A673 (cell line): ENCODE measurements at regions not wholly inside any gene's neighbourhood (a gene's known extent, or its start where the extent isn't known, plus 50 kb on each side); places are given as distances from the start of the nearest gene placed in this dataset.

Experiments used
- BruUV-seq: library from RNA; stranded (reverse); fragments of 400-500 nt; replicated peaks from 2 replicates; lab custom pipeline; 2021; lab: Mats Ljungman, UMichigan
- CTCF ChIA-PET: fragments of 300-600 bp; sonication (Branson Sonifier 250); formaldehyde crosslinking; loops from one replicate; lab custom pipeline; 2022; ENCODE audit warnings: antibody characterized with exemption; lab: Charles Lee
- POLR2A ChIA-PET: fragments of 300-600 bp; sonication (Branson Sonifier 250); formaldehyde crosslinking; loops from one replicate; lab custom pipeline; 2022; ENCODE audit warnings: antibody characterized with exemption; ENCODE audit not compliant: low non-redundant PET; lab: Charles Lee
- DNase-seq: peaks from one replicate; pipeline ENCODE4 v3.0.0-alpha.2; 2015; ENCODE audit warnings: low spot score
- H3K27ac ChIP-seq: fragments of 200-600 bp; sonication (generic); 2 replicates; pipeline ENCODE4 v1.5.1; 2016; ENCODE audit warnings: mixed run types, low read depth, mild to moderate bottlenecking, mixed read lengths, antibody characterized with exemption, low read length; ENCODE audit not compliant: poor library complexity, severe bottlenecking
- H3K27me3 ChIP-seq: fragments of 200-600 bp; sonication (generic); replicated peaks from 2 replicates; pipeline ENCODE4 v1.6.1; 2017; ENCODE audit warnings: mixed run types, low read depth, mild to moderate bottlenecking, mixed read lengths, antibody characterized with exemption, low read length; ENCODE audit not compliant: insufficient read depth, poor library complexity
- H3K36me3 ChIP-seq: fragments of 200-600 bp; sonication (generic); 2 replicates; pipeline ENCODE4 v1.6.1; 2016; ENCODE audit warnings: mixed run types, mild to moderate bottlenecking, mixed read lengths, antibody characterized with exemption, low read length; ENCODE audit not compliant: insufficient read depth, poor library complexity, severe bottlenecking
- H3K4me1 ChIP-seq: fragments of 200-600 bp; sonication (generic); 2 replicates; pipeline ENCODE4 v1.6.1; 2017; ENCODE audit warnings: mixed run types, mild to moderate bottlenecking, mixed read lengths, antibody characterized with exemption, low read length; ENCODE audit not compliant: insufficient read depth, poor library complexity, severe bottlenecking
- H3K4me3 ChIP-seq: fragments of 200-600 bp; sonication (generic); 2 replicates; pipeline ENCODE4 v1.5.1; 2016; ENCODE audit warnings: low read depth, mixed run types, mild to moderate bottlenecking, mixed read lengths, low read length; ENCODE audit not compliant: poor library complexity, severe bottlenecking
- H3K9me3 ChIP-seq: fragments of 200-600 bp; sonication (generic); 2 replicates; pipeline ENCODE4 v1.6.1; 2016; ENCODE audit warnings: mixed run types, low read depth, mild to moderate bottlenecking, mixed read lengths, antibody characterized with exemption, low read length; ENCODE audit not compliant: poor library complexity, severe bottlenecking
- EZH2 ChIP-seq: fragments of 200-600 bp; sonication (generic); IDR thresholded peaks from 2 replicates; pipeline ENCODE4 v1.6.1; 2017; ENCODE audit warnings: borderline replicate concordance, low read depth, mild to moderate bottlenecking, mixed read lengths, antibody characterized with exemption, low read length; ENCODE audit not compliant: poor library complexity, severe bottlenecking
- intact Hi-C: fragments of 100-400 bp; cut with micrococcal nuclease; formaldehyde crosslinking; loops from one replicate; pipeline ENCODE4 v1.10.0; 2022; ENCODE audit not compliant: unreplicated experiment
- TF ChIP-seq, protein P1 (sequence below): fragments of 300-800, 200-600 bp; sonication (generic); conservative IDR thresholded peaks from 2 replicates; pipeline ENCODE4 v1.5.1; 2017; ENCODE audit warnings: low read depth, mild to moderate bottlenecking, antibody characterized with exemption, low read length, moderate library complexity, mixed read lengths

DNA sequence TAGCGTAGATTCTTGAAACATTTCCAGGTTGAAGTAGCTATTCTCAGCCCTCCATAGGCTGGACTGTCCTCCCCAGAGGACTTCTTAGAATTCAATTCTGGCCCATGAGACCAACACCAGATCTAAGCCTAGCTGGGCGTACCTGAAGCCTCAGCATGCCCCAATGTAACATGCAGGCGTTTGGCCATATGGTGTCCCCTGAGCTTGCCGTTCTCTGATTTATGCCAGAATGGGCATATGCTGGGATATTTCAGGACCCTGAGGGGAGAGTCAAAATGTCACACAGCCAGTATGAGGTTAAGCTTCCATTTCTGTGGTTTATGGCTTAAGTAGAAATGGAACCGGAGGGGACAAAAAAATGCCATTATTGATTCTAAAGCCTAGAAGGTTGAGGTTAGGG, 317.7 kb upstream of the OBI1 start:
- TF ChIP-seq EZH2 = no peak
- TF ChIP-seq, protein P1, sequence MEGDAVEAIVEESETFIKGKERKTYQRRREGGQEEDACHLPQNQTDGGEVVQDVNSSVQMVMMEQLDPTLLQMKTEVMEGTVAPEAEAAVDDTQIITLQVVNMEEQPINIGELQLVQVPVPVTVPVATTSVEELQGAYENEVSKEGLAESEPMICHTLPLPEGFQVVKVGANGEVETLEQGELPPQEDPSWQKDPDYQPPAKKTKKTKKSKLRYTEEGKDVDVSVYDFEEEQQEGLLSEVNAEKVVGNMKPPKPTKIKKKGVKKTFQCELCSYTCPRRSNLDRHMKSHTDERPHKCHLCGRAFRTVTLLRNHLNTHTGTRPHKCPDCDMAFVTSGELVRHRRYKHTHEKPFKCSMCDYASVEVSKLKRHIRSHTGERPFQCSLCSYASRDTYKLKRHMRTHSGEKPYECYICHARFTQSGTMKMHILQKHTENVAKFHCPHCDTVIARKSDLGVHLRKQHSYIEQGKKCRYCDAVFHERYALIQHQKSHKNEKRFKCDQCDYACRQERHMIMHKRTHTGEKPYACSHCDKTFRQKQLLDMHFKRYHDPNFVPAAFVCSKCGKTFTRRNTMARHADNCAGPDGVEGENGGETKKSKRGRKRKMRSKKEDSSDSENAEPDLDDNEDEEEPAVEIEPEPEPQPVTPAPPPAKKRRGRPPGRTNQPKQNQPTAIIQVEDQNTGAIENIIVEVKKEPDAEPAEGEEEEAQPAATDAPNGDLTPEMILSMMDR = no peak
- H3K4me3 ChIP-seq = no peak overlapping the region
- H3K27me3 ChIP-seq = peaks cover 2% of the 10 kb centered on the region
- no peaks in the 10 kb centered on the region for H3K4me1 ChIP-seq
- intact Hi-C loops = loop anchor here (5.0 kb wide), 2 partner anchors 364 to 416 kb away; no protein-coding TSS in a partner anchor
- no peak for DNase-seq
- ChIA-PET CTCF (no interaction called here), POLR2A (interaction anchor here (0.5 kb wide), 1 partner anchor 108 kb away, joined by 3 read pairs; no protein-coding TSS in a partner anchor)
- H3K36me3 ChIP-seq = no peaks in the 10 kb centered on the region
- H3K9me3 ChIP-seq = no peaks in the 10 kb centered on the region
- BruUV-seq = no TSS peak
- H3K27ac ChIP-seq = no peak overlapping the region

DNA sequence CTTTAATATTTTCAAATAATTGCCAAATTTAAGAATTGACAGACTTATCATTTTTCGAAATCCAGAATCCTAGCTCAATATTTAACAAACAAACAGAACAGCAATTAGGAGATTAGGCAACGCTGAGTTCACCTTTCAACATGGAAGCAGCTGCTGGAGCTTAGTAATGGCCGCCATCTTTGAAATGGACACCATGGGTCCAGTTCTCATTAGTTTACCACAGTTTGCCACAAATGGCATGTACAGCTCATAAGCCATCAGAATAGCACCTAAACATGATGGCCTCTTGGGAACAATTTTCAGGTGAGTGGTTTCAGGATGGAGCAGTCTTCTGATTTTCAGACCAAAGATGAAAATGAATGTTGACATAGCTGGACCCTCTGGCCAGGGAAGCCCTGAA, 313.6 kb upstream of the OBI1 start:
- H3K27me3 ChIP-seq = no peaks in the 10 kb centered on the region
- TF ChIP-seq, protein P1 = no peak
- TF ChIP-seq EZH2 = no peak
- intact Hi-C loops = no loop called here
- no peaks in the 10 kb centered on the region for H3K36me3 ChIP-seq
- H3K4me3 ChIP-seq = no peak overlapping the region
- DNase-seq = no peak
- H3K9me3 ChIP-seq = no peaks in the 10 kb centered on the region
- POLR2A ChIA-PET = no interaction called here
- BruUV-seq = no TSS peak
- H3K27ac ChIP-seq = no peak overlapping the region
- CTCF ChIA-PET = no interaction called here
- no peaks in the 10 kb centered on the region for H3K4me1 ChIP-seq

- intact Hi-C loops = no loop called here
- TF ChIP-seq EZH2 = no peak
- TF ChIP-seq, protein P1 = no peak
- CTCF ChIA-PET = no interaction called here
Observed at GRCh38 chr13:78971355-78972025, 312.5 kb upstream of the OBI1 start.

More at GRCh38 chr13:78971355-78972025, 312.5 kb upstream of the OBI1 start:
- H3K4me3 ChIP-seq = no peak overlapping the region
- no peak for DNase-seq
- H3K27ac ChIP-seq = no peak overlapping the region
- no peaks in the 10 kb centered on the region for H3K4me1 ChIP-seq
- H3K36me3 ChIP-seq = no peaks in the 10 kb centered on the region
- no peaks in the 10 kb centered on the region for H3K27me3 ChIP-seq
- H3K9me3 ChIP-seq = no peaks in the 10 kb centered on the region
- POLR2A ChIA-PET = interaction anchor here (0.6 kb wide), 1 partner anchor 557 kb away, joined by 3 read pairs; no protein-coding TSS in a partner anchor
- no TSS peak for BruUV-seq
